Frontal cortex (tissue), 3 donors: ENCODE measurements at regions not wholly inside any gene's neighbourhood (a gene's known extent, or its start where the extent isn't known, plus 50 kb on each side); places are given as distances from the start of the nearest gene placed in this dataset.

Experiments used
- DNase-seq, 2 donors: peaks; one replicate each; pipeline ENCODE4 v3.0.0; 2012; ENCODE audit warnings: low spot score in 2 of 2
- FAIRE-seq: peaks from 2 replicates; lab custom pipeline; 2012; peaks lifted over from hg19 to GRCh38; lab: Jason Lieb, UNC
- donor health status: control.
- donor health status: control.
- donor health status: control.

DNA sequence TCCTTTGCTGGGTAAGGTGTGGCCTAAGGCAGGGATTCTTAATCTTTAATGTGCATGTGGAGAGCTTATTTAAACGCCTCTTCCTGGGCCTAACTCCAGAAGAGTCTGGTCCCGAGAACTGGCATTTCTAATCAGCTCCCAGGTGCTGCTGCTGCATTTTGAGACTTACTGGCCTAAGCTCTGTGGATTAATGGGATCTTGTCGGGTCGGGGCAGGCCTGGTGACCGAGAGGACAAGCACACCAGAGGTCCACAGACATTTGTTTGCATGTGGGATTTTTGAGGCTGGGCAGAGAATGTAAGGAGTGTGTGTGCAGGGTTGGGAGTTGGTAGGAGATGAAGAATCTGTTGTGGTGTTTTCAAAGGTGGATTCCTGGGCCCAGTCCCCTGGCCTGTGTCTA lies 95.0 kb upstream of the DAP start:
- DNase-seq = no peak
- FAIRE-seq = no peak

DNA sequence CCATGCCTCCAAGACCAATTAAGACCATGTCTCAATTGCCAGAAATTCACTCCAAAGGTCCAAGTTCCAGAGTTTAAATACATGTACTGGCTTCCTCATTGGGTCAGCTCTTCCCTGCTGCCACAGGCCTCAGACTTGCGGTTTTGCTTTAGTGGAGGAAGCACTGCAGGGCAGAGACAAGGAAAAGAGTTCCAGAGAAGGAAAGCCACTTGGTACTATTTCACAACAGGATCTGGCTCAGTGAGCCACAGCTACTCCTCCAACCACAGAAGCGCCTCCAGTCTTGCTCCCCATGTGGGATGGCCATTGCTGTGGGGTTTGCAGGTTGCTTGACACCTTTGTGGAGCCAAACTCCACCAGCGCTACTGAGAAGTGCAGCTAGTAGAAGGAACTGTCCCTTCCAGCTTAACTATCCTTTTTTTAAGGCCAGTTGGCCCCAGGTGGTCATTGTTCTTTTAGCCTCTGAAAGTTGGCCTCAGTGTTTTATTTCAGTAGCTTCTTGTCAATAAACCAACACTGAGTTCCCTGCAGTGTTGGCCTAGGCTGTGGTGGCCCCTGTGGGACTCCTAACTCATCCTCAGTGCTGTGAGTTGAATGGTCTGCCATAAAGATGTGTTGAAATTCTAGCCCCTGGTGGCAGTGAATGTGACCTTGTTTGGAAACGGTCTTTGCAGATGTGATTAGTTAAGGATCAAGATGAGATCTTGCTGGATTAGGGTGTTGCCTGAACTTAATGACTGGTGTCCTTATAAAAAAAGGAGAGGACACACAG lies 93.7 kb upstream of the DAP start:
- FAIRE-seq (no peak), DNase-seq (no peak)

DNA sequence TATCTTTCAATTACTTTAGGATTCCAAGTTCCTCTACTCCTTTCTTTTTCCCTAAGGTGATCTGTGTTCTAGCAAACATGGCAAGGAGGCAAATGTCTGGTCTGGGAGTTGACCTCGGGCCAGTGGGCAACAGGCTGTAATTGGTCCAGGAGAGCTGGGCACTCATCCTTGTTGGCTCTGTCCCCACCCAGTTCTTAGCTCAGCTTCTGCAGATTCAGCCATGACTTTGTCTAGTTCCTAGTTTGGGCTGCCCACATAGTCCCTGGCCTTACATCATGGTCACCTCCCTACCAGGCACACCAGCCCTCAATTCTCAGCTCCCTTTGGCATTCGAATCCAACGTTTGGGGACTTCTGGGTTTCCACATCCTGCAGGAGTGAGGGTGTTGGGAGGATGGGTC lies 92.1 kb upstream of the DAP start:
- DNase-seq (no peak), FAIRE-seq (no peak)

DNA sequence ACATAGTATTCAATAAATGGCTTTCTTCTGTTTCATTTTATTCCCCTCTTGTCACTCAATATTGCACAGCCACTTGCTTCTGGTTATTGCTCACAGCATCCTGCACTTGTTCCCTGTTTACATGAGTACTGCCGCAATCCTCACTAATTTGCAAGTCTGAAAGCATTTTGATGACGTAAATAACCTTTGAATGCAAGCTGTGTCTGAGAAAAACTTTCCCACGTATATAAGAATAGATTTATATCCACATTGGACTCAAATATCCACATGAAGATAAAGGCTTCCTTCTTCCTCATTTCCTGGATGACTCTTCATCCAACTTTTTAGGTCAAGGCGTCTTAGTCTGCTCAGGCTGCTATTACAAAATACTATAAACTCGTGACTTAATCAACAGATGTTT lies 88.2 kb upstream of the DAP start:
- DNase-seq = no peak
- FAIRE-seq = no peak

DNA sequence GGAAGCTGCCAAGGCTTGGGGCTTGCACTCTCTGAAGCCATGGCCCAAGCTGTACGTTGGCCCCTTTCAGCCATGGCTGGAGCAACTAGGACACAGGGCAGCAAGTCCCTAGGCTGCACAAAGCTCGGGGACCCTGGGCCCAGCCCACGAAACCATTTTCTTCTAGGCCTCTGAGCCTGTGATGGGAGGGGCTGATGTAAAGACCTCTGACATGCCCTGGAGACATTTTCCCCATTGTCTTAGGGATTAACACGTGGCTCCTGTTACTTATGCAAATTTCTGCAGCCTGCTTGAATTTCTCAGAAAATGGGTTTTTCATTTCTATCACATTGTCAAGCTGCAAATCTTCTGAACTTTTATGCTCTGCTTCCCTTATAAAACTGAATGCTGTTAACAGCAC lies 83.0 kb upstream of the DAP start:
- FAIRE-seq = no peak
- no peak for DNase-seq

DNA sequence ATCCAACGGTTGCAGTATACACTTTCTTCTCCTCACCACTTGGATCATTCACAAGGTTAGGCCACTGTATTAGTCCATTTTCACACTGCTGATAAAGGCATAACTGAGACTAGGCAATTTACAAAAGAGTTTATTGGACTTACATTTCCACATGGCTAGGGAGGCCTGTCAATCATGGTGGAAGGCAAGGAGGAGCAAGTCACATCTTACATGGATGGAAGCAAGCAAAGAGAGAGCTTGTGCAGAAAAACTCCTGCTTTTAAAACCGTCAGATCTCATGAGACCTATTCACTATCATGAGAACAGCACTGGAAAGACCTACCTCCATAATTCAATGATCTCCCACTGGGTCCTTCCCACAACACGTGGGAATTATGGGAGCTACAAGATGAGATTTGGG lies 81.8 kb upstream of the DAP start:
- FAIRE-seq (no peak), DNase-seq (no peak)

DNA sequence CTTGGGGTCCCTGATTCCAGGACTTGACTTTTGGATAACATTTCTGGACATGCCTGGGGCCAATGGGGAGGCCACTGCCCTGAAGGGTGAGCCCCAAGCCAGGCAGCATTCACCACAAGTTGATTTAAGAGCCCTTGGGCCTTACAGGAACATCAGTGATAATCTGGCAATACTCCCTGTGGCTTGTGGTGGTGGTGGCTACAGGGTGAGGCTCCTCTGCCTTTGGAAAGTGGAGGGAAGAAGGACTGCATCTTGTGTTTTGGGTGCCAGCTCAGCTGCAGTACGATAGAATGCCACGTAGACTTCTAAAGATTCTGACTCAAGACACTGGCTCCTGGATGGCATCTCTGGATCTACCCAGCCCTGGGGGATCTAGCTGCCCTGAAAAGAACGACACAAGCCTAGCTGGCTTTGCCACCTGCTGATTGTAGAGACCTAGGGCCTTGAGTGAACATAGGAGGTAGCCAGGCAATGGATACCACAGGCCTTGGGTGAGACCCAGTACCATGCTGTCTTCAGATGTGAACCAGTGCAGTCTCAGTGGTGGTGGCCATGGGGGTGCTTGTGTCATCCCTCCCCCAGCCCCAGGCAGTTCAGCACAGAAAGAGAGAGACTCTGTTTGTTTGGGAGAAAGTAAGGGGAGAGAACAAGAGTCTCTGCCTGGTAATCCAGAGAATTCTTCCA lies 79.0 kb upstream of the DAP start:
- no peak for FAIRE-seq
- DNase-seq = no peak

DNA sequence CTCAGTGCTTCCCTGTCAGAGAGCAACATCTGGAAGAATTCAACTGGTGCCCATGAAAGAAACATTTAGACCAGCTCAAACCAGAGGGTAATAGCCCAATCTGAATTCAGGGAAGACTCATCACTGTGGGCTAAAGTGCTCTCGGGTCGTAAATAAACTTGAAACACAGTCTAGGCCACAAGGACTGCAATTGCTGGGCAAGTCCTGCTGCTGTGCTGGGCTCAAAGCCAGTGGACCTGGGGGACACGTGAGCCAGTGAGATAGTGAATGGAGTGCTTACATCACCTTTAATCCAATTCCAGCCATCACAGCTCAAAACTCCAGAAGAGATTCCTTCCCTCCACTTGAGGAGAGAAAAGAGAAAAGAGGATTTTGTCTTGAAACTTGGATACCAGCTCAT lies 78.1 kb upstream of the DAP start:
- FAIRE-seq = no peak

DNA sequence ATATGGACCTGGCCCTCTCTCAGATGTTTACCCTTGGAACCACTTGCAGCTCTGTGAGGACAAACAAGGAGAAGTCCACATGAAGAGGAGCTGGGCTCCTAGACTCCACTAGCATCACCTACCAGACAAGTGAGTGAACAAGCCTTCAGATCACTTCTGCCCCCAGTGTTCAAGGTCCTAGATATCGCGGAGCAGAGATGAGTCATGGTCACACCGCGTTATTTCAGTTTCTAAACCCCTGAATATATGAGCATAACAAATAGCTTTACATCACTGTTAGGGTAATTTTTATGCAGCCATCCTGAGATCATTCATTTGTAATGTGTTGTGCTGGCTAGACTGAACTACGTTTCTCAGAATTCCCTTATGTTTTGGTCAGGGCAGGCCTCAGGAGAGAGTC lies 77.0 kb upstream of the DAP start:
- DNase-seq = no peak
- FAIRE-seq = no peak

More for the DNA sequence above, 78.1 kb upstream of the DAP start:
- DNase-seq = no peak

DNA sequence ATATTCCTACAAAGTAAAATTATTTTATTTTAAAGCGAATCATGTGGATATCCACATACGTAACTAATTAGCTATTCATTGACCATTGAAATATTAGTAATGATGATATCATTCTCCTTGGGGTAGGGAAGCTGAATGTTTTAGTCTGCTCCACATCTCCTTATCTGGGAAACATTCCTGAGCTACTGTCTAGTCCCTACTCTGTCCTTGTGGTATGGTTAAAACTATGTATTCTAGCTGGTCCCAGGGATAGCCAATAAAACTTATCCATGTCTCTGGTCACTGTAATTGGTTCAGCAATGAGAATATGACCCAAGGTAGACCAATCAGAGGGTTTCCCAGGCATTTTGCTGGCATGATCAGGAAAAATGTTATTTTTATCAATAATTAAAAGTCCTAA lies 76.0 kb upstream of the DAP start:
- DNase-seq = no peak
- no peak for FAIRE-seq

DNA sequence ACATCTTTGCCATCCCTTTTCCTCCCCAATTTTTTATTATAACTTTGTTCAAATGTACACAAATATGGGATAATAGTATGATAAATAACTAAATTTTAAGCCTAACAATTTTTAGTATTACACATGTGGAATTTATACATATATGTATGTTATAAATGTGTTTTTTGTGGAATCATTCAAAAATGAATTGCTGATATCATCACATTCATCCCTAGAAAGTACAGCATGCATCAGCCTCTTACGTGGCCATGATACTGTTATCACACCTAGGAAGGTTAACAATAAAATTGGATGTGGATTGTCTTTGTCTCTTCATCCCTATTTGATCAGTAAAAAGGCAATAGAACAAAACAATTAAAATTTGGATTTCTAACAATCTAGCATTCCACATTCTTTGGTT lies 73.7 kb upstream of the DAP start:
- DNase-seq (no peak), FAIRE-seq (no peak)

DNA sequence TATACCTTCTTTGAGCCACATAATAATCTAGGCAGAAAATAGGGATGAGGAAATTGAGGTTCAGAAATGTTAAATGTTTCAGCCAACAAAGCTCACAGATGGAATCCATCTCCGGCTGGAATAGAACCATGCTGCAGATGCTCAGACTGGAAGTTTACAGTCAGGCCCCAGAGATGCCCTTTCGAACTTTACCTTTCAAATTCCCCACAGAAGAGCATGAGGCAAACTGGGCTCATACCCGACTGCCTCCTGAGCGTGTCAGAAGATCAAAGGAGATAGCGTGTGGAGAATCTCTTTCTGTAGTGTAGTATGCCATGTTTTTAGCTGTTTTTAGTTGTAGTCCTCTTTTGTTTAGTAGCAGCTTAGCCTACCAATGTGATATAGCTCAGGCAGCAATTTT lies 72.0 kb upstream of the DAP start:
- DNase-seq (no peak), FAIRE-seq (no peak)

DNA sequence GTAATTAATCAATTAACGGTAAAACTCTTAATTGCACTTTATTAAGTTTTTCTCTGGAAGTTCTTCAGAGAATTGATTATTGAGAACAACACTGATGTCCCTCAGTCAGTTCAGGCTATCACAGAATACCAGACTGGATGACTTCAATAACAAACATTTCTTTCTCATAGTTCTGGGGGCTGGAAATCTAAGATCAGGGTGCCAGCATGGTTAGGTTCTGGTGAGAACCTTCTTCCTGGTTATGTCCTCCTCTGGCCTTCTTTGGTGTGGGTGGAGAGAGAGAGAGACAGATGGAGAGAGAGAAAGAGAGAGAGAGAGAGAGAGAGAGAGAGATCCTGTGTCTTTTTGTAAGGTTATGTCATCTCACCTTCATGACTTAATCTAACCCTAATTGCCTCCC lies 71.4 kb upstream of the DAP start:
- no peak for FAIRE-seq
- DNase-seq = no peak

DNA sequence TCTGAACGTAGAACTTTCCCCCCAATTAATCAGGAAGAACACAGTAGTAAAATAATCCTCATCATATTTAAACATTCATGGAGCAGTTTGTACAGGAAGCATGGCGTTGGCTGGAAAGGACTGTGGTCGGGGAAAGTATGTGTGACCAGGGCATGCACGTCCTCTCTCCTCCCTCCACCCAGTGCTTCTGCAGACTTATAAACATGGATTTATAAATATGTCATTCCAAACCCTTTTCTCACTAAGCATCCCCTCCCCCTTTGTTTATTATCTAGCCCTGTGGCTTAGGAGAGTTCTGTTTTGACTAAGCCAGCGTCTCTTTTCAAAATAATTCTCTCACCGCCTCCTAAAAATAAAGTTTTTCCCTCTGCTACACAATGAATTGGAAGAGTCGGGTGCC lies 70.4 kb upstream of the DAP start:
- FAIRE-seq (no peak), DNase-seq (no peak)

DNA sequence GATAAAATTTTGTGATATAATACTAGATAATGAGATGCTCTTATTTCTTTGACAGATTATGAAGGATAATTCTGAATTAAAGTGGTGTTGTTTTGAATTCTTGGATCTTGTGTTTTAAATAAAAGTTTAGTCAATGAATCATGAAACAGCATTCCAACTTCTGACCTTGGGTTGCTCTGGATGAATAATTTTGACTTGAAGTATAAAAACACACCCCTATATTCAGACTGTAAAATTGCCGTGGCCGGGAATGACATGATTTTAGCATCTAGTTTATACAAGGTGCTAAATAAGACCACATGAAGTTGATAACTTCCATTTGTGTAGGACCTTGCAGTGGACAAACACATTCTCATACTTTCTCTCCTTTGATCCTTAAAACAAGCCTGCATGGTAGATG lies 67.2 kb upstream of the DAP start:
- FAIRE-seq (no peak), DNase-seq (no peak)

DNA sequence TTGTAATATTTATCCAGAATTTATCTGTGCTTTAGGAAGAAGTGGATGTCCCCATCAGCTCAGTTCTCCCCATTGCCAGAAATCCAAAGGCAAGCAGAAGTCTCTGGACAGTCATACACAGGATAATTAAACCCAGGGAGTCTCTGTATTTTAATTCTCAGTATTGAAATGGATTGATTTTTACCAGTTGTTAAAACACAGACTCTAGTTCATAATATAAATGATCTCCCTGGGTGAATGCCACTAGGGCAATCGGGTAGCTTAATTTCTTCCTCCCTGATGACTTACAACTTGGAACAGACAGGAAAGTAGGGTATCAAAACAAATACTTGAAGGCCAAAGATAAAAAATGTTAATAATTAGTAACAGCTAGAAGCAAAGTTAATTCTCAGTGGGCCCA lies 66.5 kb upstream of the DAP start:
- no peak for DNase-seq
- no peak for FAIRE-seq

DNA sequence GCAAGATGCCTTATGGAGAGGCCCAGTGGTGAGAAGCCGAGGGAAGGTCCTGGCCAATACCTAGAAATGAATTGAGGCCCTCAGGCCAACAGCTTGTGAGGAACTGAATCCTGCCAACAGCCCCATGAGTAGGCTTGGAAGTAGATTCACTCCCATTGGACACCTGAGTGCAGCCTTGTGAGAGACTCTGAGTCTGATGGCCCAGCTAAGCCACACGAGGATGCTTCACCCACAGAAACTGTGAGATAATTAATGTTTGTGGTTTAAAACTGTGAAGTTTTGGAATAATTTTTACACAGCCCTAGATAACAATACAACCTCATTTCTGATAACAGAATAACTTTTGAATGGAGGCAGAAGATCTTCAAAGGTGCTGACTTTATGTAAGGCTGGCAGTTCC lies 65.9 kb upstream of the DAP start:
- no peak for DNase-seq
- no peak for FAIRE-seq

DNA sequence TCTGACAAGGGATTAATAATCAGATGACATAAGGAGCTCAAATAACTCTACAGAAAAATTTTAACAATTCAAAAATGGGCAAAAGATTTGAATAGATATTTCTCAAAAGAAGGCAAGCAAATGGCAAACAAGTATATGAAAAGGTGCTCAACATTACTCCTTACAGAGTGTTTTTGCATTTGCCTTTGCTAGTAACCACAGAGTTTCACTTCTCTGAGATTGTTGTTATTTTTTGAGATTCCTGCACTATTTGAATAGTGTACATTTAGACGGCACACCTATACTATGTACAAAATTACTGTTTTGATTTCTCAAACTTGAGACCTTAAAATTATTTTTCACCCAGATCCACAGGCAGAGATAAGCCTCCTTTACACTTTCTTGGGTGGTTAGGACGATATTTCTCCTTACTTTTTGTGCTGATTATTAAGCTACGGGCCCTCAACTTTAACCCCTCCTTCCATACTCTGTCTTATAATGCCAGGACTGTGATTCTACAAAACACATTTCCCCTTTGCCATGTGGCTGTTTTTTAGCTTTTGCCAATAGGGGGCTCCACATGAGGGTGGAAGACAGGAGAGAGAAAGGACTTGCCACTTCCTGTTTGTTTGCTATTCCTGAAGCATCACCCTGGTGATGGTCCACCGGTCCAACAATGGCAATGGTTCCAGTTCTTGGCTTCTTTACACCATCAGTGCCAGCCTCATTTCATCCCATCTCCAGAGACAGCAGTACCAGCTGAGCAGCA lies 65.0 kb upstream of the DAP start:
- no peak for FAIRE-seq
- DNase-seq = no peak

DNA sequence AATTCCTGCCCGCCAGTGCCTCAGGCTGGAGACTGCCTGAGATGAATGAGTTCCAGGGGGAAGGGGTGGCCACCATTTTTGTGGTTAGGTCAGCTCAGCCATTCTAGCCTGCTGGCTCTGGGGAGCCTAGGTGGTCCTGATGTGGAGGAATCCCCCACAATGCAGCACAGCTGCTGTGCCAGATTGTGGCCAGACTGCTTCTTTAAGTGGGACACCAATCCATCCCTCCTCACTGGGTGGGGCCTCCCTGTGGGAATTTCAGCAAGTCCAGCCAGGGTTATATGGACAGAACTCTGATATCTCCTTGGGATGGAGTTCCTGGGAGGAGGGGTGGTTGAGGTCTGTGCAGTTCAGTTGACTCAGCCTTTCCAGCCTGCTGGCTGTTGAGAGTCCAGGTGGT lies 51.2 kb upstream of the DAP start:
- DNase-seq = no peak
- FAIRE-seq = no peak
